NCI-H1930 (cell line): ENCODE measurements at regions not wholly inside any gene's neighbourhood (a gene's known extent, or its start where the extent isn't known, plus 50 kb on each side); places are given as distances from the start of the nearest gene placed in this dataset.

Experiments used
- DNase-seq, 2 experiments: peaks; one replicate each; lab custom pipeline; 2025; lab: John Stamatoyannopoulos, UW

GRCh38 chr6:142682985-142683384 lies 262.0 kb downstream of the HIVEP2 start:
- no peak for DNase-seq

GRCh38 chr6:142683714-142684141 lies 261.2 kb downstream of the HIVEP2 start:
- no peak for DNase-seq

- DNase-seq, result no peak
Observed at GRCh38 chr6:142684371-142684770, 260.6 kb downstream of the HIVEP2 start.

- no peak for DNase-seq
Observed at GRCh38 chr6:142685852-142686506, 259.0 kb downstream of the HIVEP2 start.

GRCh38 chr6:142686507-142686887 lies 258.5 kb downstream of the HIVEP2 start:
- no peak for DNase-seq

- peak; percentile 14 to 18 for DNase-seq
Observed at GRCh38 chr6:142692942-142693341, 252.0 kb downstream of the HIVEP2 start.

GRCh38 chr6:142693441-142693840 lies 251.5 kb downstream of the HIVEP2 start:
- DNase-seq, result no peak

- DNase-seq, result no peak
Observed at GRCh38 chr6:142694054-142694453, 250.9 kb downstream of the HIVEP2 start.

GRCh38 chr6:142695016-142695415 lies 250.0 kb downstream of the HIVEP2 start:
- DNase-seq, result no peak

GRCh38 chr6:142696123-142697000 lies 248.6 kb downstream of the HIVEP2 start:
- DNase-seq, result no peak

- no peak for DNase-seq
Observed at GRCh38 chr6:142697001-142697335, 248.0 kb downstream of the HIVEP2 start.

GRCh38 chr6:142697922-142698321 lies 247.1 kb downstream of the HIVEP2 start:
- no peak for DNase-seq

- DNase-seq, result no peak
Observed at GRCh38 chr6:142698751-142699150, 246.2 kb downstream of the HIVEP2 start.

- DNase-seq, result no peak
Observed at GRCh38 chr6:142699391-142699790, 245.6 kb downstream of the HIVEP2 start.

- no peak for DNase-seq
Observed at GRCh38 chr6:142700032-142700431, 244.9 kb downstream of the HIVEP2 start.

GRCh38 chr6:142700671-142701312 lies 244.2 kb downstream of the HIVEP2 start:
- no peak for DNase-seq
